Endothelial cell of umbilical vein (primary cell): ENCODE measurements at regions not wholly inside any gene's neighbourhood (a gene's known extent, or its start where the extent isn't known, plus 50 kb on each side); places are given as distances from the start of the nearest gene placed in this dataset.

ENCODE experiments used
- BruUV-seq: library from RNA; stranded (reverse); fragments of 400-500 nt; replicated peaks from 2 replicates; lab custom pipeline; 2021; lab: Mats Ljungman, UMichigan
- CTCF ChIA-PET: fragments of 300-600, 350-600 bp; sonication (Branson Sonifier 250); formaldehyde crosslinking; loops from one replicate; lab custom pipeline; 2021; ENCODE audit warnings: antibody characterized with exemption, inconsistent platforms; lab: Charles Lee
- POLR2A ChIA-PET: fragments of 300-600, 350-600 bp; sonication (Branson Sonifier 250); formaldehyde crosslinking; loops from one replicate; lab custom pipeline; 2021; ENCODE audit warnings: antibody characterized with exemption, inconsistent platforms; lab: Charles Lee
- DNase-seq: peaks from one replicate; pipeline ENCODE4 v3.0.0-alpha.2; 2011; ENCODE audit warnings: low read depth, low spot score
- FAIRE-seq: peaks from 2 replicates; lab custom pipeline; 2011; peaks lifted over from hg19 to GRCh38; lab: Jason Lieb, UNC
- H2AFZ ChIP-seq: 2 replicates; pipeline ENCODE4 v1.6.0; 2012; ENCODE audit warnings: low read depth, low read length, control low read depth, inconsistent platforms
- H3K27ac ChIP-seq: 2 replicates; pipeline ENCODE4 v1.5.1; 2011; ENCODE audit warnings: low read depth, mild to moderate bottlenecking, control low read depth, low read length, moderate library complexity; ENCODE audit not compliant: insufficient read depth
- H3K27me3 ChIP-seq, 2 experiments: 2 replicates each; pipeline versions ENCODE4 v1.6.0 to v1.6.1; 2011; ENCODE audit warnings: low read length in 2 of 2, mixed read lengths in 1 of 2; ENCODE audit not compliant: control insufficient read depth in 2 of 2, insufficient read depth in 2 of 2
- H3K36me3 ChIP-seq, 2 experiments: 2 replicates in 1 of 2; 3 replicates in 1 of 2; pipeline ENCODE4 v1.5.1; 2011; ENCODE audit warnings: low read length in 2 of 2, mild to moderate bottlenecking in 1 of 2, moderate library complexity in 1 of 2; ENCODE audit not compliant: control insufficient read depth in 2 of 2, insufficient read depth in 2 of 2; ENCODE audit errors: extremely low read depth in 1 of 2
- H3K4me1 ChIP-seq: 3 replicates; pipeline ENCODE4 v1.5.1; 2011; ENCODE audit warnings: mild to moderate bottlenecking, low read length; ENCODE audit not compliant: control insufficient read depth, insufficient read depth; ENCODE audit errors: extremely low read depth
- H3K4me2 ChIP-seq: 2 replicates; pipeline ENCODE4 v1.6.1; 2011; ENCODE audit warnings: low read length, control low read depth, mixed read lengths; ENCODE audit not compliant: insufficient read depth
- H3K4me3 ChIP-seq, 3 experiments: fragments of 200-600 bp in 1 of 3; sonication (generic), shearing (Covaris generic) in 1 of 3; replicated peaks in 1 of 3; 2 replicates each; pipeline ENCODE4 v1.5.1; 2011 to 2016; ENCODE audit warnings: control low read depth in 3 of 3, low read length in 3 of 3, mild to moderate bottlenecking in 2 of 3, inconsistent platforms in 1 of 3, low read depth in 1 of 3, moderate library complexity in 1 of 3; ENCODE audit not compliant: insufficient read depth in 1 of 3
- H3K79me2 ChIP-seq: 2 replicates; pipeline ENCODE4 v1.6.0; 2012; ENCODE audit warnings: low read length, inconsistent platforms; ENCODE audit not compliant: control insufficient read depth, insufficient read depth
- H3K9ac ChIP-seq: replicated peaks from 2 replicates; pipeline ENCODE3; 2011; ENCODE audit warnings: low read length, control low read depth; ENCODE audit not compliant: insufficient read depth; ENCODE audit errors: extremely low read depth
- H3K9me1 ChIP-seq: replicated peaks from 3 replicates; pipeline ENCODE4 v1.6.0; 2011; ENCODE audit warnings: mild to moderate bottlenecking, low read length; ENCODE audit not compliant: control insufficient read depth, insufficient read depth; ENCODE audit errors: extremely low read depth
- H3K9me3 ChIP-seq: replicated peaks from 2 replicates; pipeline ENCODE4 v1.5.1; 2012; ENCODE audit warnings: low read length, inconsistent platforms; ENCODE audit not compliant: control insufficient read depth, insufficient read depth
- H4K20me1 ChIP-seq: replicated peaks from 2 replicates; pipeline ENCODE3; 2011; ENCODE audit warnings: mild to moderate bottlenecking, low read length; ENCODE audit not compliant: control insufficient read depth, insufficient read depth; ENCODE audit errors: extremely low read depth
- EZH2 ChIP-seq: IDR thresholded peaks from 2 replicates; pipeline ENCODE4 v1.6.1; 2012; ENCODE audit warnings: borderline replicate concordance, low read depth, mild to moderate bottlenecking, moderate library complexity, low read length, inconsistent platforms; ENCODE audit not compliant: severe bottlenecking
- FOS ChIP-seq: IDR thresholded peaks from 2 replicates; pipeline ENCODE4 v1.6.1; 2011; ENCODE audit warnings: mild to moderate bottlenecking, low read length, moderate library complexity, borderline replicate concordance; ENCODE audit not compliant: insufficient read depth
- GATA2 ChIP-seq: IDR thresholded peaks from 2 replicates; pipeline ENCODE4 v1.7.0; 2011; ENCODE audit warnings: low read depth, mild to moderate bottlenecking, moderate library complexity, mixed read lengths, low read length; ENCODE audit not compliant: insufficient read length, insufficient read depth
- JUN ChIP-seq: IDR thresholded peaks from 2 replicates; pipeline ENCODE4 v1.6.1; 2011; ENCODE audit warnings: borderline replicate concordance, low read depth; ENCODE audit not compliant: insufficient read length, insufficient read depth
- MYC ChIP-seq: IDR thresholded peaks from one replicate; pipeline ENCODE4 v1.6.1; 2011; ENCODE audit warnings: mild to moderate bottlenecking, low read depth, low read length
- POLR2A ChIP-seq: IDR thresholded peaks from 2 replicates; pipeline ENCODE4 v1.6.1; 2012; ENCODE audit warnings: low read depth, mild to moderate bottlenecking, control low read depth, low read length
- POLR2AphosphoS5 ChIP-seq: IDR thresholded peaks from 2 replicates; pipeline ENCODE4 v1.6.1; 2012; ENCODE audit warnings: low read depth, mild to moderate bottlenecking, control low read depth, low read length, moderate library complexity; ENCODE audit not compliant: insufficient read depth
- dilution Hi-C: fragments of 300-500 bp; cut with MboI; formaldehyde crosslinking; loops from one replicate; pipeline ENCODE4 v1.15.0; 2019; ENCODE audit warnings: low sequenced_read_pairs; ENCODE audit not compliant: extremely low pct_ligation_motif_present
- intact Hi-C: fragments of 100-400 bp; cut with micrococcal nuclease; formaldehyde crosslinking; loops from one replicate; pipeline ENCODE4 v1.10.0; 2022
- TF ChIP-seq, protein P1 (sequence below): IDR thresholded peaks from 2 replicates; pipeline ENCODE4 v1.6.1; 2011; ENCODE audit not compliant: insufficient read depth, insufficient read length
- TF ChIP-seq, protein P2 (sequence below), 2 donors: IDR thresholded peaks; 1 replicate in 1 of 2; 2 replicates in 1 of 2; pipeline ENCODE4 v1.5.1; 2011; ENCODE audit warnings: low read length in 2 of 2, mild to moderate bottlenecking in 2 of 2, moderate library complexity in 2 of 2, control low read depth in 1 of 2, inconsistent platforms in 1 of 2, low read depth in 1 of 2; ENCODE audit not compliant: insufficient read depth in 1 of 2; ENCODE audit errors: extremely low read depth in 1 of 2

GRCh38 chr13:59374691-59375090, 789.0 kb downstream of the DIAPH3 start:
- BruUV-seq: no TSS peak
- Histone ChIP-seq H3K9ac (no peak overlapping the region), H3K79me2 (no peaks in the 10 kb centered on the region), H4K20me1 (no peaks in the 10 kb centered on the region), H3K9me3 (no peaks in the 10 kb centered on the region), H3K4me1 (no peaks in the 10 kb centered on the region), H3K27ac (no peak overlapping the region), H3K4me2 (no peak overlapping the region), H2AFZ (no peak overlapping the region), H3K27me3 (no peaks in the 10 kb centered on the region), H3K36me3 (no peaks in the 10 kb centered on the region), H3K9me1 (no peaks in the 10 kb centered on the region), H3K4me3 (no peak overlapping the region)
- ChIA-PET POLR2A (no interaction called here), CTCF (interaction anchor here (1.2 kb wide), 1 partner anchor 56 kb away, joined by 3 read pairs; no protein-coding TSS in a partner anchor)
- intact Hi-C loops (no loop called here), dilution Hi-C loops (no loop called here)
- no peak for DNase-seq
- TF ChIP-seq POLR2AphosphoS5 (no peak), JUN (no peak), FOS (no peak), MYC (no peak), EZH2 (no peak), GATA2 (no peak), POLR2A (no peak)
- TF ChIP-seq, protein P1, sequence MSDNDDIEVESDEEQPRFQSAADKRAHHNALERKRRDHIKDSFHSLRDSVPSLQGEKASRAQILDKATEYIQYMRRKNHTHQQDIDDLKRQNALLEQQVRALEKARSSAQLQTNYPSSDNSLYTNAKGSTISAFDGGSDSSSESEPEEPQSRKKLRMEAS: no peak
- TF ChIP-seq, protein P2, sequence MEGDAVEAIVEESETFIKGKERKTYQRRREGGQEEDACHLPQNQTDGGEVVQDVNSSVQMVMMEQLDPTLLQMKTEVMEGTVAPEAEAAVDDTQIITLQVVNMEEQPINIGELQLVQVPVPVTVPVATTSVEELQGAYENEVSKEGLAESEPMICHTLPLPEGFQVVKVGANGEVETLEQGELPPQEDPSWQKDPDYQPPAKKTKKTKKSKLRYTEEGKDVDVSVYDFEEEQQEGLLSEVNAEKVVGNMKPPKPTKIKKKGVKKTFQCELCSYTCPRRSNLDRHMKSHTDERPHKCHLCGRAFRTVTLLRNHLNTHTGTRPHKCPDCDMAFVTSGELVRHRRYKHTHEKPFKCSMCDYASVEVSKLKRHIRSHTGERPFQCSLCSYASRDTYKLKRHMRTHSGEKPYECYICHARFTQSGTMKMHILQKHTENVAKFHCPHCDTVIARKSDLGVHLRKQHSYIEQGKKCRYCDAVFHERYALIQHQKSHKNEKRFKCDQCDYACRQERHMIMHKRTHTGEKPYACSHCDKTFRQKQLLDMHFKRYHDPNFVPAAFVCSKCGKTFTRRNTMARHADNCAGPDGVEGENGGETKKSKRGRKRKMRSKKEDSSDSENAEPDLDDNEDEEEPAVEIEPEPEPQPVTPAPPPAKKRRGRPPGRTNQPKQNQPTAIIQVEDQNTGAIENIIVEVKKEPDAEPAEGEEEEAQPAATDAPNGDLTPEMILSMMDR (IDR thresholded peaks at IDR 0.05; ENCODE audit: extremely low read depth in 1 of 2, insufficient read depth in 1 of 2, low read depth in 1 of 2, low read length in 2 of 2): no peak
- no peak for FAIRE-seq
